ENCODE measurements at regions not wholly inside any gene's neighbourhood (a gene's known extent, or its start where the extent isn't known, plus 50 kb on each side); places are given as distances from the start of the nearest gene placed in this dataset.
A peak's percentile ranks its signal among the peaks of the same experiment; 100 is the strongest.

DNA sequence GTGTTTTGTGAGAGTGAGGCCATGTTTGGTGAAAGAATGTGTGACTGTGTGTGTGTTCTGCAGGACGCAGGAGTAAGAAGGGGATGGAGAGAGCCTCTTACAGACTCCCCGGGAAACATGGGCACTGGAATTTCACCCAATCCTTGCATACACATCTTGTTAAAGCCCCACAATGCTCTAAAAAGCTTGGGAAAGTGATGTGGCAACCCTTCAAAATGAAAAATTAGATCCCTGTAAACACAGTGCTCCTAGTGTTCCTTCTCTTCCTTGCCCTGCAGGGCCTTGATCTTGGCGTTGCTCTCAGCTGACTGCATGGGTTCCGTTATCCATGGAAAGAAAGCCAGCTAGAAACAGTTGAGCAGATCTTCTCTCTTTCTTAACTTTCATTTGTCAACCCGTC is 701.7 kb downstream of the SEMA5A start:
- Mint-ChIP-seq H3K9me3 (peaks cover 3% of the 10 kb centered on the region), H3K4me3 (no peak overlapping the region), H3K4me1 (ENCODE audit: low read depth) (no peaks in the 10 kb centered on the region), H3K27ac (no peak overlapping the region), H3K27me3 (ENCODE audit: low read depth) (no peaks in the 10 kb centered on the region), H3K36me3 (ENCODE audit: low read depth) (no peaks in the 10 kb centered on the region)
- CTCF ChIA-PET = interaction anchor here (0.6 kb wide), 1 partner anchor 576 kb away, joined by 3 read pairs; no protein-coding TSS in a partner anchor
- intact Hi-C loops (cut with micrococcal nuclease) = no loop called here
- DNase-seq = no peak

DNA sequence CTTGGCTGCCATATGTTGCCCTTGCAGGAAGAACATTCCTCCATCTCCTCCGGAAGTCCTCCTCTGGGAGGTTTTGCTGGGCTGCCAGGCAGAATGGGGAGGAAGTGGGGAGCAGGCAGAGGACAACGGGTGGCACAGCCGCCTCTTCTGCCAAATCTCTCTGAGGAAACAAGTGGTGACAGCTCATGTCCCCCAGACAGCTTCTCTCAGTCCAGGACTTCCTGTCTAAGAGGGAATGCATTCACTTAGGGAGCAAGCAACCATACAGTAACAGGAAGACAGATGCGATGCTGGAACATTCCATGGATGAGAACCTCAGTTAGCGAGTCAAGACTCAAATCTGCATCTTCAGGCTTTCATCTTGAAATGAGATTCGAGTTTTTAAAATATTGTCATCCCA is 701.0 kb downstream of the SEMA5A start:
- DNase-seq = no peak
- Mint-ChIP-seq H3K9me3 (peaks cover 3% of the 10 kb centered on the region), H3K4me3 (no peak overlapping the region), H3K4me1 (ENCODE audit: low read depth) (no peaks in the 10 kb centered on the region), H3K27me3 (ENCODE audit: low read depth) (peaks cover 2% of the 10 kb centered on the region), H3K27ac (no peak overlapping the region), H3K36me3 (ENCODE audit: low read depth) (no peaks in the 10 kb centered on the region)
- CTCF ChIA-PET = no interaction called here
- intact Hi-C loops (cut with micrococcal nuclease) = no loop called here

DNA sequence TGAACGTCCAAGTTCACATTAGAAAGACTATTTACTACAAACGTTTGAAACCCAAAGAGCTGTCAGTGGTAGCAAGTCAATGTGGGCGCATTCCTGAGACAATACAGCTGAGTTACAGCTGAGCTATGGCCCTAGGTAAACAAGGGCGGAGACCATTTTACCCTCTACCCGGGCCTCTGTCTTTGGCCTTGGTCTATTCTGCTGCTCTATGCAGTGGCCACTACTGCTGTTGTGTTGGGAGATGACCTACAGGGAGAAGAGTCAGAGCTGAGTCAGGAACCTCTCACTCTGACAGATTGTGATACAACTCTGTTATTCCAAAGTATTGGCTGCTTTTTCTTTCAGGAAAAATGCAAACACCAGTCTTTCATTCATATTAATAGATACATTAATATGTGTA is 700.6 kb downstream of the SEMA5A start:
- no peak for DNase-seq
- Mint-ChIP-seq H3K36me3 (ENCODE audit: low read depth) (no peaks in the 10 kb centered on the region), H3K27ac (no peak overlapping the region), H3K9me3 (peaks cover 2% of the 10 kb centered on the region), H3K27me3 (ENCODE audit: low read depth) (peaks cover 2% of the 10 kb centered on the region), H3K4me3 (no peak overlapping the region), H3K4me1 (ENCODE audit: low read depth) (no peaks in the 10 kb centered on the region)
- CTCF ChIA-PET = no interaction called here
- intact Hi-C loops (cut with micrococcal nuclease) = no loop called here

DNA sequence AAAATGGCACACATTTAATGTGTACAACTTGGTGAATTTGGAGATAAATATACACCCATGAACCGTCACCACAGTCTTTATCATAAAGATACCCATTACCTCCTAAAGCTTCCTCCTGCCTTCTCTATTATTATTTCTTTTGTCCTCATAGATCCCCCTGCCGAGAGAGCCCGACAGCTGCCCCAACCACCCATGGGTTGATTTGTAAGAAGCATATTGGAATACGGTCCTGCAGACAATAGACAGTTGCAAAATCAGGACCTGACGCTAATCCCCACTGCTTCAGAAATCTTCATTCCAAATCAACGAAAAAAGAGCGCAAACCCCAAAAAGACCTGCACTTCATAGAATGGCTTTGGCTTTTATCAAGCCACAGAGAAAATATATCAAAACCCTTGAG is 697.5 kb downstream of the SEMA5A start:
- intact Hi-C loops (cut with micrococcal nuclease) = no loop called here
- no peaks in the 10 kb centered on the region for H3K36me3 Mint-ChIP-seq (ENCODE audit: low read depth)
- H3K4me3 Mint-ChIP-seq = no peak overlapping the region
- no peaks in the 10 kb centered on the region for H3K4me1 Mint-ChIP-seq (ENCODE audit: low read depth)
- CTCF ChIA-PET = no interaction called here
- peaks cover 4% of the 10 kb centered on the region for H3K9me3 Mint-ChIP-seq
- H3K27me3 Mint-ChIP-seq (ENCODE audit: low read depth) = peaks cover 2% of the 10 kb centered on the region
- no peak overlapping the region for H3K27ac Mint-ChIP-seq
- DNase-seq = no peak

DNA sequence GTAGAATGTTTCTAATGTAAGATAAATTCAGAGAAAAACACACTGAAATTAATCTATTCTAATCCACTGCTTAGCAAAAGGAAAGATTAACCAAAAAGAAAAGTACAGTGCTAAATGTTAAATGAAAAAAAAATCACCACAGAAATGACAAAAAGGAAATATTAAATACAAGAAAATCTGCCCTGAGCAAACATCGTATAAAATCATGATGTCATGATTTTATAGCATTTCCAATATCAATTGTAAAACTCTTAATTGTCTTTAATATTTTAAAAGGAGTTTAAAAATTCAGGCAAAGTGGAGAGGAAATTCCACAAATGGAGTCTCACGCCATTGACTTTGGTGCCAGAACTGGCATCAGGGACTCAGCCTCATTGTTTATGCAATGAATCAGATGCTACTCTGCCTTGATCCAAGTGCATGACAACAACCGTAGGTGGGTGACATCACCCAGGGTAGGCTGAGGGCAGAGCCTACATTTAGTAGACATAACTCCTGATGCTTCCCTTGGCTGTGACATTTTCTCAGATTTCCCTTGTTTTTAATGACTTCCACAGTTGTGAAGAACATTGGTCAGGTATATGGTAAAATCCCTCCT is 696.8 kb downstream of the SEMA5A start:
- intact Hi-C loops (cut with micrococcal nuclease) = no loop called here
- H3K27ac Mint-ChIP-seq = no peak overlapping the region
- no peak for DNase-seq
- CTCF ChIA-PET = no interaction called here
- peaks cover 4% of the 10 kb centered on the region for H3K9me3 Mint-ChIP-seq
- peaks cover 2% of the 10 kb centered on the region for H3K27me3 Mint-ChIP-seq (ENCODE audit: low read depth)
- H3K4me3 Mint-ChIP-seq = no peak overlapping the region
- H3K4me1 Mint-ChIP-seq (ENCODE audit: low read depth) = no peaks in the 10 kb centered on the region
- no peaks in the 10 kb centered on the region for H3K36me3 Mint-ChIP-seq (ENCODE audit: low read depth)

DNA sequence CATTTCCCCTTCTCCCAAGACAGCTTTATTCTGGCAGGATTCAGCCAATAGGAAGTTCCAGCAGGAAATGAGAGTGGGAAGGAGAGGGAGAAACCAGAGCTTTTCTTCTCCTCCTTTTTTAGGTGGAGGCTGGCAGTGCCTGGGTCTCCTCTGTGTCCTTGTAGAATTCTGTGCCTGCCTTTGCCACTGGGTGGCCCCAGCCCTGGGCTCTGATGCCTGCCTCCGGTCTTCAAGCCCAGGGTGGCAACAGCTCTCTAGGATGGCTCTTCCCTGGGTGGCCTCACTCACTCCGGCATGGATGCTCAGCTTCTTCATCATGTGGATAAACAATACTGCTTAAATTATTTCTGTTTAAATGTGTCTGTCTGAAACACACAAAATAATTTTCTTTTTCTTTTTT is 694.8 kb downstream of the SEMA5A start:
- intact Hi-C loops (cut with micrococcal nuclease) = no loop called here
- Mint-ChIP-seq H3K27me3 (ENCODE audit: low read depth) (peaks cover 2% of the 10 kb centered on the region), H3K36me3 (ENCODE audit: low read depth) (no peaks in the 10 kb centered on the region), H3K4me3 (no peak overlapping the region), H3K27ac (no peak overlapping the region), H3K9me3 (peaks cover 4% of the 10 kb centered on the region), H3K4me1 (ENCODE audit: low read depth) (no peaks in the 10 kb centered on the region)
- CTCF ChIA-PET = no interaction called here
- no peak for DNase-seq

DNA sequence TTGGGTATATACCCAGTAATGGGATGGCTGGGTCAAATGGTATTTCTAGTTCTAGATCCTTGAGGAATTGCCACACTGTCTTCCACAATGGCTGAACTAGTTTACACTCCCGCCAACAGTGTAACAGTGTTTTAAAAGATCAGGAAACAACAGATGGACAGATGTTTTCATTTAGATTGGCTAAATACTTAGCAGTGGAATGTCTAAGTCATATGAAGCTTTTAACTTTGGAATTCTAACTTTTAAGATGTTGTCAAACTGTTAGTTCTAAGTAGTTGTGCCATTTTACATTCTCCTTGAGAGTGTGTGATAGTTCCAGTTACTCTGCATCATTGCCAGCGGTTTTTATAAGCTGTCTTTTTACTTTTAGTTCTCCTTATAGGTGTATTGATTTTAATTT is 688.8 kb downstream of the SEMA5A start:
- intact Hi-C loops (cut with micrococcal nuclease) = no loop called here

DNA sequence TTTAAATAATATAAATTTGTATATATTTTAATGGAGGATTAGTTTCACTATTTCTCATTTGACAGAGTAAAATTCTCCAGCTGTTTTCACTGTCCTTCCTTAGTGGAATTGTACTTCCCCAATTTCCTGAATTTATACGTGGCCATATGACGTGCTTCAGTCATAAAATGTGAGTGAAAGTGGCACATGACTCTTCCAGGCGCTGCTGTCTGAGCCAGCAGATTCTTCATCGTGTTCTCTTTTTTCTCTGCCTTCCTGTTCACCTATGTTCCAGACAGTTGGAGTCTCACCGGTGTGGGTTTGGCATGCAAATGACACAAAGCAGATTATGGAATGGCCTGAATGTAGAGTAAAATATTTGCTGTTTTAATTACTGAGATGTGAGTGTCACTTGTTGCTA is 684.1 kb downstream of the SEMA5A start:
- no peaks in the 10 kb centered on the region for H3K4me1 Mint-ChIP-seq (ENCODE audit: low read depth)
- H3K9me3 Mint-ChIP-seq = peaks cover 1% of the 10 kb centered on the region
- H3K4me3 Mint-ChIP-seq = no peak overlapping the region
- no peaks in the 10 kb centered on the region for H3K36me3 Mint-ChIP-seq (ENCODE audit: low read depth)
- no peak for DNase-seq
- CTCF ChIA-PET = no interaction called here
- no peak overlapping the region for H3K27ac Mint-ChIP-seq
- intact Hi-C loops (cut with micrococcal nuclease) = no loop called here
- H3K27me3 Mint-ChIP-seq (ENCODE audit: low read depth) = no peaks in the 10 kb centered on the region

More for the DNA sequence above, 688.8 kb downstream of the SEMA5A start:
- H3K27ac Mint-ChIP-seq = no peak overlapping the region
- no peaks in the 10 kb centered on the region for H3K4me1 Mint-ChIP-seq (ENCODE audit: low read depth)
- H3K9me3 Mint-ChIP-seq = peaks cover 5% of the 10 kb centered on the region
- CTCF ChIA-PET = no interaction called here
- no peak overlapping the region for H3K4me3 Mint-ChIP-seq
- no peaks in the 10 kb centered on the region for H3K36me3 Mint-ChIP-seq (ENCODE audit: low read depth)
- DNase-seq = no peak
- no peaks in the 10 kb centered on the region for H3K27me3 Mint-ChIP-seq (ENCODE audit: low read depth)

DNA sequence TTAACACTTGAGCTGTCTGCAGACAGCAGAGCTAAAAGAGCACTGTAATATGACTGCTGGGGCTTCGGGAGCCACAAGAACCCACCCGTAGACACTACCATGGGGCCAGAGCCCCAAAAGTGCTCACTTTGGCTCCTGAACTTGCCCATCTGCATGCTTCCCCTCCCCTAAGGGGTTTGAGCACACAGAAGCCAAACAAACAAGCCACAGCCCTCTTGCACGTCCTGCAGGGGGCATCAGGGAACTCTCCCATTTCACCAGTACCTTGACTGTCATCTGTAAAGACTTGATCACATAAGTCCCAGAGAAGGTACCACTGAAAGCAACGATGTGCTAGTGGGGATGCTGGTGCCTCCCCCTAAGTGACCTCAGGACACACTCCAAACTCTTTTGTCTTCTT is 681.8 kb downstream of the SEMA5A start:
- Mint-ChIP-seq H3K4me1 (ENCODE audit: low read depth) (no peaks in the 10 kb centered on the region), H3K9me3 (no peaks in the 10 kb centered on the region), H3K36me3 (ENCODE audit: low read depth) (no peaks in the 10 kb centered on the region), H3K27me3 (ENCODE audit: low read depth) (no peaks in the 10 kb centered on the region), H3K27ac (no peak overlapping the region), H3K4me3 (no peak overlapping the region)
- intact Hi-C loops (cut with micrococcal nuclease) = no loop called here
- CTCF ChIA-PET = no interaction called here
- peak; percentile 6 for DNase-seq

DNA sequence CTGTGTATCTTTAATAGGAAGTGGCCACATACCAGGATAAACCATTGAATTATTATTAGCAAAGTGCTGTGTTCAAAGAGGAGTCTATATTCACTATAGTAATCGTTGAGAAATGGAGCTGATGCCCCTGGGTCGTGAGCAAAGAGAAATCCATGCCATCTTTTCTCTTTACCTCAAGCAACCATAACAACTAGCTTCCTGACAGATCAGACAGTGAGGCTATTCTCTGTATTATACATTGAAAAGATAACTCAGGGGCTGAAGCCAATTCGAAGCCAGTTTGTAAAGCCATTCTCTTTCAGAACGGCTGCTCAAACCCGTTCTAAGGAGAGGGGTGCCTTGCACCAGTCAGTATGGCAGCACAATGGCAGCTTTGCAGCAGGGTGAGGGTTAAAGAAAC is 680.6 kb downstream of the SEMA5A start:
- intact Hi-C loops (cut with micrococcal nuclease) = no loop called here
- no peaks in the 10 kb centered on the region for H3K4me1 Mint-ChIP-seq (ENCODE audit: low read depth)
- H3K27ac Mint-ChIP-seq = no peak overlapping the region
- no peaks in the 10 kb centered on the region for H3K9me3 Mint-ChIP-seq
- no peak overlapping the region for H3K4me3 Mint-ChIP-seq
- DNase-seq = no peak
- CTCF ChIA-PET = no interaction called here
- no peaks in the 10 kb centered on the region for H3K36me3 Mint-ChIP-seq (ENCODE audit: low read depth)
- no peaks in the 10 kb centered on the region for H3K27me3 Mint-ChIP-seq (ENCODE audit: low read depth)

DNA sequence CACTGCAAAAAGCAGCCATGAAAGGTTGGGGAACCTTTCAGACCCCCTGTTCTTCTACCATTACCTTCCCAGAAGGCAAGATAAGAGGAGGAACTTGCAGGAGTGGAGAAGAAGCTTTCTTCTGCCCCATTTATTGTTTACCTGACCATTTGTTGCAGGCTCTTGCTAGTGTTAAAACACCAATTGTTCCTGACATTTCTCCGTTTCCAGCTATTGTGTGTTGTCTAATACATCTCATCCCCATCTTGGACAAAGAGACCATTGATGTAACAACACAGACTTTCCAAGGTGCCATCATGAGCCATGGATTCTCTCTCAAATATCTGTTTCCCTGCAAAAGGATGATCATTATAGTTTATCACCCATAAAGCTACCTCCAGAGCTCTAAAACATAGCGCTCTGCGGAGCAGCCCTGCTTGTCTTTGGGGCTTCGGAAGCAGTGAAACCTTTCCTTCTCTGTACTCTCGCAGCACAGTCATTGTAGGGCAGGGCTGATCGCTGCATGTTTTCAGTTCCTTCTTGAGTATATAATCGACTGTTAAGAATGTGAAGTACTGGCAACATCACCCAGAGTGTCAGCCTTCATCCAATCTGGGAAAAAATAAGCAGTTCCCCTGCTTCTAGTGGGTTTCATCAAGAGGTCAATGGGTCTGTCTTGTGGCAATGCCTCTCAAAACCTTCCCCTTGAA is 680.0 kb downstream of the SEMA5A start:
- Mint-ChIP-seq H3K9me3 (no peaks in the 10 kb centered on the region), H3K4me3 (no peak overlapping the region), H3K27ac (no peak overlapping the region), H3K27me3 (ENCODE audit: low read depth) (no peaks in the 10 kb centered on the region), H3K36me3 (ENCODE audit: low read depth) (no peaks in the 10 kb centered on the region), H3K4me1 (ENCODE audit: low read depth) (no peaks in the 10 kb centered on the region)
- CTCF ChIA-PET = no interaction called here
- intact Hi-C loops (cut with micrococcal nuclease) = no loop called here
- DNase-seq = no peak

DNA sequence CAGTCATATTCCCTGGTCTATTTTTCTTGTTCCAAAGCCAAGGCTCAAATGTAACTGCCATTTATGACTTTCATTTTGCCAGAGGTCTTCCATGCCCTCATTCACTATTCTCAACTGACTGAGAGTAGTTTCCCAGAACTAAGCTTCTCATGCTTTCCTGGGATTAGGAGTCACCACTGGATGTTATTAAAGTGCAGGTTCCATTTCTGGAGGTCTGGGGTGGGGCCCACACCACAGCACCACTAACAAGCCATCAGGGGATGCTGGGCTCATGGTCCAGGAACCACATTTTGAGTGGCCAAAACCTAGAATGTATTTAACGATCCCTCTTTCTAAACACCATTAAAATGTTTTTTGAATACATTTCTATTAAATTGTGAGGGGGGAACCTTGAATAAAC is 677.6 kb downstream of the SEMA5A start:
- Mint-ChIP-seq H3K36me3 (ENCODE audit: low read depth) (no peaks in the 10 kb centered on the region), H3K4me3 (no peak overlapping the region), H3K9me3 (no peaks in the 10 kb centered on the region), H3K27me3 (ENCODE audit: low read depth) (no peaks in the 10 kb centered on the region), H3K4me1 (ENCODE audit: low read depth) (no peaks in the 10 kb centered on the region), H3K27ac (no peak overlapping the region)
- intact Hi-C loops (cut with micrococcal nuclease) = no loop called here
- CTCF ChIA-PET = no interaction called here
- DNase-seq = no peak

DNA sequence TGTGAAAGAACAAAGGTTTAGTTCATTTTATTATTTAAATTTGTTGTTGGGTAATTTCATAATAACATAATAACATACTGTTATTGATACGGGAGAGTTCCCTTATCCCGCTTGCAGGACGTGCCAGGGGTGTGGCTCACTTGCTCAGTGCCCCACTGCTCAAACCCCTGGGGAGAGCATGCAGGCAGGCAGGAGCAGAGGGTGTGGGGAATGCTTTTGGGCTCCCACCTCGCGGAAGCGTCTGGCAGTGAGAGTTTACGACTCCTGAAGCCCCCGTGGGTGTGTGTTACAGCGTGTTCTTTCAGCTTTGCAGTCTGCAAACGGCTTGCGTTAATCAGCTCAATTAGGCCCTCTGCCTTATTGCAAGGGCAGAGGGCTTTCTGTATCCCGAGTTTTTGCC is 675.9 kb downstream of the SEMA5A start:
- DNase-seq = no peak
- Mint-ChIP-seq H3K27ac (no peak overlapping the region), H3K4me3 (no peak overlapping the region), H3K9me3 (no peaks in the 10 kb centered on the region), H3K27me3 (ENCODE audit: low read depth) (no peaks in the 10 kb centered on the region), H3K4me1 (ENCODE audit: low read depth) (no peaks in the 10 kb centered on the region), H3K36me3 (ENCODE audit: low read depth) (no peaks in the 10 kb centered on the region)
- intact Hi-C loops (cut with micrococcal nuclease) = no loop called here
- CTCF ChIA-PET = no interaction called here

Measured in activated naive CD4-positive, alpha-beta T cell treated with anti-CD3 and anti-CD28 coated beads for 36 hours (primary cell).